ENCODE measurements at regions not wholly inside any gene's neighbourhood (a gene's known extent, or its start where the extent isn't known, plus 50 kb on each side); places are given as distances from the start of the nearest gene placed in this dataset.

DNA sequence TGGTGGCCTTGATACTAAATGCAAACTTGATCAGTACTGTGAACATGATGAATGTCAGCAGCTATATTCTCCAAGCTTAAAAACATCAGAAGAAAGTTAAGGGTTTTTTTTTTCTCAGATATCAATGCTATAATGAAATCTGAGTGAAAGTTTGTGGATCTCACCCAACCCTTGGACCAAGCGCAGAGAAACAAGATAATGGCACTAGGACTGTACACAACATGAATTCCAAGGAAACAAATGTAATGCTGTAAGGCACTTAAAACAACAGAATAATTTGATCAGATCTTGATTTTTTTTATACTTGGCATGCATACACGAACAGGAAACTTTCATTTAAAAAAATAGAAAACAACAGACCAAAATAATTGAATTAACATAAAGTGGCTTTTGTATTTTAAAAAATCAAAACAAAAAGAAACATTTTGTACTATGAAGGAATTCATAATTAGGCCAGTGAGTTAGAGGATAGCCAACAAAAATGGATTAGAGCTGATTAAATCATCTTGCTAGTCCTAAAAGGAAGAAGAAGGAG lies 1154.0 kb upstream of the EYS start:
- POLR2A ChIA-PET: no interaction called here
- dilution Hi-C loops (cut with MboI; ENCODE audit: extremely low pct_ligation_motif_present, low sequenced_read_pairs): no loop called here

More for the DNA sequence above, 1154.0 kb upstream of the EYS start:
- no peak overlapping the region for H3K4me2 ChIP-seq (ENCODE audit: insufficient read depth, low read length)
- intact Hi-C loops (cut with micrococcal nuclease): no loop called here
- no peak overlapping the region for H3K4me3 ChIP-seq (replicated peaks in 1 of 3; ENCODE audit: insufficient read depth in 1 of 3, low read depth in 1 of 3, low read length in 3 of 3)
- CTCF ChIA-PET: no interaction called here
- H3K9me1 ChIP-seq (replicated peaks; ENCODE audit: control insufficient read depth, extremely low read depth, insufficient read depth, low read length): no peaks in the 10 kb centered on the region
- H2AFZ ChIP-seq (ENCODE audit: low read depth, low read length): no peak overlapping the region
- H3K27me3 ChIP-seq (ENCODE audit: control insufficient read depth in 2 of 2, insufficient read depth in 2 of 2, low read length in 2 of 2): no peaks in the 10 kb centered on the region
- no TSS peak for BruUV-seq (replicated peaks)
- TF ChIP-seq GATA2 (IDR thresholded peaks at IDR 0.05; ENCODE audit: insufficient read depth, insufficient read length, low read depth, low read length): no peak
- TF ChIP-seq POLR2A (IDR thresholded peaks at IDR 0.05; ENCODE audit: low read depth, low read length): no peak
- TF ChIP-seq, protein P1, sequence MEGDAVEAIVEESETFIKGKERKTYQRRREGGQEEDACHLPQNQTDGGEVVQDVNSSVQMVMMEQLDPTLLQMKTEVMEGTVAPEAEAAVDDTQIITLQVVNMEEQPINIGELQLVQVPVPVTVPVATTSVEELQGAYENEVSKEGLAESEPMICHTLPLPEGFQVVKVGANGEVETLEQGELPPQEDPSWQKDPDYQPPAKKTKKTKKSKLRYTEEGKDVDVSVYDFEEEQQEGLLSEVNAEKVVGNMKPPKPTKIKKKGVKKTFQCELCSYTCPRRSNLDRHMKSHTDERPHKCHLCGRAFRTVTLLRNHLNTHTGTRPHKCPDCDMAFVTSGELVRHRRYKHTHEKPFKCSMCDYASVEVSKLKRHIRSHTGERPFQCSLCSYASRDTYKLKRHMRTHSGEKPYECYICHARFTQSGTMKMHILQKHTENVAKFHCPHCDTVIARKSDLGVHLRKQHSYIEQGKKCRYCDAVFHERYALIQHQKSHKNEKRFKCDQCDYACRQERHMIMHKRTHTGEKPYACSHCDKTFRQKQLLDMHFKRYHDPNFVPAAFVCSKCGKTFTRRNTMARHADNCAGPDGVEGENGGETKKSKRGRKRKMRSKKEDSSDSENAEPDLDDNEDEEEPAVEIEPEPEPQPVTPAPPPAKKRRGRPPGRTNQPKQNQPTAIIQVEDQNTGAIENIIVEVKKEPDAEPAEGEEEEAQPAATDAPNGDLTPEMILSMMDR (IDR thresholded peaks at IDR 0.05; ENCODE audit: extremely low read depth in 1 of 2, insufficient read depth in 1 of 2, low read depth in 1 of 2, low read length in 2 of 2): no peak
- TF ChIP-seq EZH2 (IDR thresholded peaks at IDR 0.05; ENCODE audit: borderline replicate concordance, low read depth, low read length, severe bottlenecking): no peak
- TF ChIP-seq POLR2AphosphoS5 (IDR thresholded peaks at IDR 0.05; ENCODE audit: insufficient read depth, low read depth, low read length): no peak
- TF ChIP-seq, protein P2, sequence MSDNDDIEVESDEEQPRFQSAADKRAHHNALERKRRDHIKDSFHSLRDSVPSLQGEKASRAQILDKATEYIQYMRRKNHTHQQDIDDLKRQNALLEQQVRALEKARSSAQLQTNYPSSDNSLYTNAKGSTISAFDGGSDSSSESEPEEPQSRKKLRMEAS (IDR thresholded peaks at IDR 0.05; ENCODE audit: insufficient read depth, insufficient read length): no peak
- no peak for TF ChIP-seq FOS (IDR thresholded peaks at IDR 0.05; ENCODE audit: borderline replicate concordance, insufficient read depth, low read length)
- no peak for TF ChIP-seq MYC (IDR thresholded peaks at IDR 0.05; ENCODE audit: low read depth, low read length)
- no peak for TF ChIP-seq JUN (IDR thresholded peaks at IDR 0.05; ENCODE audit: borderline replicate concordance, insufficient read depth, insufficient read length, low read depth)
- DNase-seq (ENCODE audit: low read depth, low spot score): no peak
- H3K4me1 ChIP-seq (ENCODE audit: control insufficient read depth, extremely low read depth, insufficient read depth, low read length): no peaks in the 10 kb centered on the region
- H3K9ac ChIP-seq (replicated peaks; ENCODE audit: extremely low read depth, insufficient read depth, low read length): no peak overlapping the region
- no peaks in the 10 kb centered on the region for H3K36me3 ChIP-seq (ENCODE audit: control insufficient read depth in 2 of 2, extremely low read depth in 1 of 2, insufficient read depth in 2 of 2, low read length in 2 of 2)
- FAIRE-seq: no peak
- no peaks in the 10 kb centered on the region for H4K20me1 ChIP-seq (replicated peaks; ENCODE audit: control insufficient read depth, extremely low read depth, insufficient read depth, low read length)
- H3K27ac ChIP-seq (ENCODE audit: insufficient read depth, low read depth, low read length): no peak overlapping the region
- H3K9me3 ChIP-seq (replicated peaks; ENCODE audit: control insufficient read depth, insufficient read depth, low read length): peaks cover 2% of the 10 kb centered on the region
- no peaks in the 10 kb centered on the region for H3K79me2 ChIP-seq (ENCODE audit: control insufficient read depth, insufficient read depth, low read length)

Measured in endothelial cell of umbilical vein (primary cell).